SK-N-SH treated with all-trans-retinoic acid at 6 μM for 48 hours (cell line): ENCODE measurements at regions not wholly inside any gene's neighbourhood (a gene's known extent, or its start where the extent isn't known, plus 50 kb on each side); places are given as distances from the start of the nearest gene placed in this dataset.

Experiments
- ATAC-seq: fragments of 200-7000 bp; cut with Tn5 transposase; 3 replicates; pipeline ENCODE4 v1.9.1; 2020; ENCODE audit warnings: mild to moderate bottlenecking, moderate library complexity
- ARNTL ChIP-seq: fragments of 450-650 bp; formaldehyde crosslinking; IDR thresholded peaks from 2 replicates; pipeline ENCODE4 v1.5.0; 2020; ENCODE audit warnings: low read depth, mild to moderate bottlenecking, moderate library complexity, borderline replicate concordance
- BACH2 ChIP-seq: fragments of 250-450 bp; sonication (Bioruptor Pico); IDR thresholded peaks from 2 replicates; pipeline ENCODE4 v1.9.0; 2021; ENCODE audit warnings: mild to moderate bottlenecking, borderline replicate concordance
- CSDC2 ChIP-seq: fragments of 250-450 bp; sonication (Bioruptor Pico); IDR thresholded peaks from 2 replicates; pipeline ENCODE4 v1.5.0; 2020; ENCODE audit warnings: mild to moderate bottlenecking, moderate library complexity
- GLIS3 ChIP-seq: fragments of 250-450 bp; sonication (Bioruptor Pico); IDR thresholded peaks from 2 replicates; pipeline ENCODE4 v1.5.0; 2020; ENCODE audit warnings: mild to moderate bottlenecking, moderate library complexity
- ISL1 ChIP-seq: fragments of 250-450 bp; sonication (Bioruptor Pico); IDR thresholded peaks from 2 replicates; pipeline ENCODE4 v2.1.2; 2022; ENCODE audit warnings: mild to moderate bottlenecking, moderate library complexity
- OSR1 ChIP-seq: fragments of 250-450 bp; sonication (Bioruptor Pico); IDR thresholded peaks from 2 replicates; pipeline ENCODE4 v1.8.0; 2022; ENCODE audit warnings: moderate library complexity, mild to moderate bottlenecking, inconsistent platforms
- PPARA ChIP-seq: fragments of 250-450 bp; sonication (Bioruptor Pico); IDR thresholded peaks from 2 replicates; pipeline ENCODE4 v1.5.0; 2020; ENCODE audit warnings: mild to moderate bottlenecking, borderline replicate concordance
- RARB ChIP-seq: fragments of 250-450 bp; sonication (Bioruptor Pico); IDR thresholded peaks from 2 replicates; pipeline ENCODE4 v1.8.0; 2021; ENCODE audit warnings: mild to moderate bottlenecking, moderate library complexity
- SNAI2 ChIP-seq: fragments of 250-450 bp; sonication (Bioruptor Pico); IDR thresholded peaks from 2 replicates; pipeline ENCODE4 v1.5.0; 2020; ENCODE audit warnings: mild to moderate bottlenecking, moderate library complexity
- TCF4 ChIP-seq: fragments of 250-450 bp; sonication (Bioruptor Pico); IDR thresholded peaks from 2 replicates; pipeline ENCODE4 v1.8.0; 2021; ENCODE audit warnings: mild to moderate bottlenecking, moderate library complexity, borderline replicate concordance
- TOX ChIP-seq: fragments of 250-450 bp; sonication (Bioruptor Pico); IDR thresholded peaks from 2 replicates; pipeline ENCODE4 v1.8.0; 2021; ENCODE audit warnings: mild to moderate bottlenecking, moderate library complexity, borderline replicate concordance
- ZC3H10 ChIP-seq: fragments of 250-450 bp; sonication (Bioruptor Pico); IDR thresholded peaks from 2 replicates; pipeline ENCODE4 v1.5.1; 2021; ENCODE audit warnings: mild to moderate bottlenecking, moderate library complexity
- ZFP3 ChIP-seq: fragments of 250-450 bp; sonication (Bioruptor Pico); IDR thresholded peaks from 2 replicates; pipeline ENCODE4 v1.5.0; 2020; ENCODE audit warnings: mild to moderate bottlenecking, moderate library complexity
- ZFP30 ChIP-seq: fragments of 450-650 bp; formaldehyde crosslinking; IDR thresholded peaks from 2 replicates; pipeline ENCODE4 v1.5.0; 2022; ENCODE audit warnings: mild to moderate bottlenecking, moderate library complexity
- ZNF565 ChIP-seq: fragments of 450-650 bp; formaldehyde crosslinking; conservative IDR thresholded peaks from 2 replicates; pipeline ENCODE4 v1.5.0; 2020; ENCODE audit warnings: low read depth, mild to moderate bottlenecking, moderate library complexity
- TF ChIP-seq, protein P1 (sequence below): fragments of 250-450 bp; sonication (Bioruptor Pico); IDR thresholded peaks from 2 replicates; pipeline ENCODE4 v1.8.0; 2020; ENCODE audit warnings: mild to moderate bottlenecking, moderate library complexity, borderline replicate concordance
- TF ChIP-seq, protein P2 (sequence below): fragments of 250-450 bp; sonication (Bioruptor Pico); IDR thresholded peaks from 2 replicates; pipeline ENCODE4 v1.8.0; 2021; ENCODE audit warnings: low read depth, mild to moderate bottlenecking, moderate library complexity, borderline replicate concordance
- TF ChIP-seq, protein P3 (sequence below): fragments of 250-450 bp; sonication (Bioruptor Pico); IDR thresholded peaks from 2 replicates; pipeline ENCODE4 v1.5.0; 2020; ENCODE audit warnings: mild to moderate bottlenecking, moderate library complexity
- TF ChIP-seq, protein P4 (sequence below): fragments of 250-450 bp; sonication (Bioruptor Pico); IDR thresholded peaks from 2 replicates; pipeline ENCODE4 v1.5.1; 2020; ENCODE audit warnings: low read depth, mild to moderate bottlenecking, moderate library complexity
- TF ChIP-seq, protein P5 (sequence below): fragments of 250-450 bp; sonication (Bioruptor Pico); IDR thresholded peaks from 2 replicates; pipeline ENCODE4 v1.5.1; 2021; ENCODE audit warnings: mild to moderate bottlenecking, moderate library complexity

DNA sequence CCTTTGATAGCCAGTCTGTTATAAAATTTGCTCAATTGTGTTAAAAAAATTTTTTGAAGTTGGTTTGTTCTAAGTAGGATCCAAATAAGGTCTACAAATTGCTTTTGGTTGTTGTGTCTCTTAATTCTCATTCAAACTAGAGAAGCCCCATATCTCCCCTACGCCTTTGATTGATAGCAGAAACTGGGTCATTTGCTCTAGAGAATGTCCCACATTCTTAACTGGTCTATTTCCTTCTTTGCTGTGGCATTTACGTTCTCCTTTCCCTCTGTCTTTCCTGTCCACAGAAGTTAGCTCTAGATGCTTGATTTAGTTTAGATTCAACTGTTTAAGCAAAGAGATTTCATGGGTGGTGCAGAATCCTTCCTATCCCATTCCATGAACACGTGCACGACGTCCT, 174.6 kb upstream of the SVIL start (continued):
- TF ChIP-seq, protein P1, sequence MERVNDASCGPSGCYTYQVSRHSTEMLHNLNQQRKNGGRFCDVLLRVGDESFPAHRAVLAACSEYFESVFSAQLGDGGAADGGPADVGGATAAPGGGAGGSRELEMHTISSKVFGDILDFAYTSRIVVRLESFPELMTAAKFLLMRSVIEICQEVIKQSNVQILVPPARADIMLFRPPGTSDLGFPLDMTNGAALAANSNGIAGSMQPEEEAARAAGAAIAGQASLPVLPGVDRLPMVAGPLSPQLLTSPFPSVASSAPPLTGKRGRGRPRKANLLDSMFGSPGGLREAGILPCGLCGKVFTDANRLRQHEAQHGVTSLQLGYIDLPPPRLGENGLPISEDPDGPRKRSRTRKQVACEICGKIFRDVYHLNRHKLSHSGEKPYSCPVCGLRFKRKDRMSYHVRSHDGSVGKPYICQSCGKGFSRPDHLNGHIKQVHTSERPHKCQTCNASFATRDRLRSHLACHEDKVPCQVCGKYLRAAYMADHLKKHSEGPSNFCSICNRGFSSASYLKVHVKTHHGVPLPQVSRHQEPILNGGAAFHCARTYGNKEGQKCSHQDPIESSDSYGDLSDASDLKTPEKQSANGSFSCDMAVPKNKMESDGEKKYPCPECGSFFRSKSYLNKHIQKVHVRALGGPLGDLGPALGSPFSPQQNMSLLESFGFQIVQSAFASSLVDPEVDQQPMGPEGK (CRISPR knock-in tag) = no peak
- TF ChIP-seq ZFP3 (CRISPR knock-in tag) (no peak), ZC3H10 (CRISPR knock-in tag) (no peak), CSDC2 (CRISPR knock-in tag) (no peak), SNAI2 (CRISPR knock-in tag) (no peak)
- TF ChIP-seq, protein P2, sequence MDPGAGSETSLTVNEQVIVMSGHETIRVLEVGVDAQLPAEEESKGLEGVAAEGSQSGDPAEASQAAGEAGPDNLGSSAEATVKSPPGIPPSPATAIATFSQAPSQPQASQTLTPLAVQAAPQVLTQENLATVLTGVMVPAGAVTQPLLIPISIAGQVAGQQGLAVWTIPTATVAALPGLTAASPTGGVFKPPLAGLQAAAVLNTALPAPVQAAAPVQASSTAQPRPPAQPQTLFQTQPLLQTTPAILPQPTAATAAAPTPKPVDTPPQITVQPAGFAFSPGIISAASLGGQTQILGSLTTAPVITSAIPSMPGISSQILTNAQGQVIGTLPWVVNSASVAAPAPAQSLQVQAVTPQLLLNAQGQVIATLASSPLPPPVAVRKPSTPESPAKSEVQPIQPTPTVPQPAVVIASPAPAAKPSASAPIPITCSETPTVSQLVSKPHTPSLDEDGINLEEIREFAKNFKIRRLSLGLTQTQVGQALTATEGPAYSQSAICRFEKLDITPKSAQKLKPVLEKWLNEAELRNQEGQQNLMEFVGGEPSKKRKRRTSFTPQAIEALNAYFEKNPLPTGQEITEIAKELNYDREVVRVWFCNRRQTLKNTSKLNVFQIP (CRISPR knock-in tag) = no peak

DNA sequence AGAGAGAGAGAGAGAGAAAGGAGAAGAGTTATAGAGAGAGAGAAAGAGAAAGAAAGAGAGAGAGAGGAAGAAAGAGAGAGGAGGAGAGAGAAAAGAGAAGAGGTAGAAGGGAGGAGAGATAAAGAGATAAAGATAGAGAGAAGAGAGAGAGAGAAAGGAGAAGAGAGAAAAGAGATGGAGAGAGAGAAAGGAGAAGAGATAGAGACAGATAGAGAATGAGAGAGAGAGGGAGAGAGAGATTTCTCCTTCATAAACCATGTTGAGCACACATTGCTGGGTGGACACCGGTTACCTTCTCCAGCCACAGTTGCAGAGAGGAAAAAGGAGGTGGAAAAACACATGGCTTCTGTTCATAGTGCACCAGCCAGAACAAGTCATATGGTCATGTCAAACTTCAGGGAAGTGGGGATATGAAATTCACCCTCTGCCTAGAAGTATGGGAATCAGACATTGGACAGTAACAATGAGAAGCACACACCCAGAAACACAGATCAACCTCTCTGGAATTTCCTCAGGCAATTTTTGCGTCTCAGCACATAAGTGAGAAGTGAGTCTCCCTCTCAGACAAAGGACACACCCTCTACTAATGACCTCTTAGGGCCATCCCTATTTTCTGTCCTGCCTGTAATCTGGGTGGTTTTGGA, 172.5 kb upstream of the SVIL start:
- no peak for TF ChIP-seq RARB (CRISPR knock-in tag)
- TF ChIP-seq GLIS3 (CRISPR knock-in tag) = no peak
- TF ChIP-seq, all 23 proteins: peak for 0

DNA sequence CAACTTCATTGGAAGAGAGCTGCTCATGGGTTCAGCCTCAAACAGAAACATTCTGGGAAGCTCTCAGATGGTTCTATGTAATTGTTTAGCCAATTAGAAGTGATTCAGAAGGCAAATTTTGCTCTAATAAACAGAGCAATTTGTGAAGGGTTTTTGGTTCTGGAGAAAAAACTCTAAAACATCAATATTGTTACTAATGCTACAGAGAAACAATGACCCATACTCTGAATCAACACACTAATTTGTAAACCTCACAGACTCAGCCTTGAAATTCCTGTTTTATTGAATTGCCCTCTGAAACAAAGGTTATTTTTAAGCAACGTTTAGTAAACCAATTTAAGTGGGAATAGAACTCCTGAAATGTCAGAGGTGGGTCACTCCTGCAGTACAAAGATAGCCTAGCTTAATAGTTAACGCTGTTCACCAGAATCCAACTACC, 171.6 kb upstream of the SVIL start:
- no peak for TF ChIP-seq ARNTL (CRISPR knock-in tag)
- TF ChIP-seq PPARA (CRISPR knock-in tag) = no peak
- TF ChIP-seq ISL1 (CRISPR knock-in tag) = no peak
- no peak for TF ChIP-seq GLIS3 (CRISPR knock-in tag)
- no peak for TF ChIP-seq SNAI2 (CRISPR knock-in tag)
- no peak for TF ChIP-seq ZNF565
- TF ChIP-seq, protein P3, sequence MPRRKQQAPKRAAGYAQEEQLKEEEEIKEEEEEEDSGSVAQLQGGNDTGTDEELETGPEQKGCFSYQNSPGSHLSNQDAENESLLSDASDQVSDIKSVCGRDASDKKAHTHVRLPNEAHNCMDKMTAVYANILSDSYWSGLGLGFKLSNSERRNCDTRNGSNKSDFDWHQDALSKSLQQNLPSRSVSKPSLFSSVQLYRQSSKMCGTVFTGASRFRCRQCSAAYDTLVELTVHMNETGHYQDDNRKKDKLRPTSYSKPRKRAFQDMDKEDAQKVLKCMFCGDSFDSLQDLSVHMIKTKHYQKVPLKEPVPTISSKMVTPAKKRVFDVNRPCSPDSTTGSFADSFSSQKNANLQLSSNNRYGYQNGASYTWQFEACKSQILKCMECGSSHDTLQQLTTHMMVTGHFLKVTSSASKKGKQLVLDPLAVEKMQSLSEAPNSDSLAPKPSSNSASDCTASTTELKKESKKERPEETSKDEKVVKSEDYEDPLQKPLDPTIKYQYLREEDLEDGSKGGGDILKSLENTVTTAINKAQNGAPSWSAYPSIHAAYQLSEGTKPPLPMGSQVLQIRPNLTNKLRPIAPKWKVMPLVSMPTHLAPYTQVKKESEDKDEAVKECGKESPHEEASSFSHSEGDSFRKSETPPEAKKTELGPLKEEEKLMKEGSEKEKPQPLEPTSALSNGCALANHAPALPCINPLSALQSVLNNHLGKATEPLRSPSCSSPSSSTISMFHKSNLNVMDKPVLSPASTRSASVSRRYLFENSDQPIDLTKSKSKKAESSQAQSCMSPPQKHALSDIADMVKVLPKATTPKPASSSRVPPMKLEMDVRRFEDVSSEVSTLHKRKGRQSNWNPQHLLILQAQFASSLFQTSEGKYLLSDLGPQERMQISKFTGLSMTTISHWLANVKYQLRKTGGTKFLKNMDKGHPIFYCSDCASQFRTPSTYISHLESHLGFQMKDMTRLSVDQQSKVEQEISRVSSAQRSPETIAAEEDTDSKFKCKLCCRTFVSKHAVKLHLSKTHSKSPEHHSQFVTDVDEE (CRISPR knock-in tag) = no peak
- TF ChIP-seq, protein P4, sequence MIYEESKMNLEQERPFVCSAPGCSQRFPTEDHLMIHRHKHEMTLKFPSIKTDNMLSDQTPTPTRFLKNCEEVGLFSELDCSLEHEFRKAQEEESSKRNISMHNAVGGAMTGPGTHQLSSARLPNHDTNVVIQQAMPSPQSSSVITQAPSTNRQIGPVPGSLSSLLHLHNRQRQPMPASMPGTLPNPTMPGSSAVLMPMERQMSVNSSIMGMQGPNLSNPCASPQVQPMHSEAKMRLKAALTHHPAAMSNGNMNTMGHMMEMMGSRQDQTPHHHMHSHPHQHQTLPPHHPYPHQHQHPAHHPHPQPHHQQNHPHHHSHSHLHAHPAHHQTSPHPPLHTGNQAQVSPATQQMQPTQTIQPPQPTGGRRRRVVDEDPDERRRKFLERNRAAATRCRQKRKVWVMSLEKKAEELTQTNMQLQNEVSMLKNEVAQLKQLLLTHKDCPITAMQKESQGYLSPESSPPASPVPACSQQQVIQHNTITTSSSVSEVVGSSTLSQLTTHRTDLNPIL = no peak
- no peak for TF ChIP-seq ZC3H10 (CRISPR knock-in tag)
- TF ChIP-seq TCF4 (CRISPR knock-in tag) = no peak
- TF ChIP-seq OSR1 = no peak
- no peak for TF ChIP-seq ZFP30
- TF ChIP-seq, protein P5, sequence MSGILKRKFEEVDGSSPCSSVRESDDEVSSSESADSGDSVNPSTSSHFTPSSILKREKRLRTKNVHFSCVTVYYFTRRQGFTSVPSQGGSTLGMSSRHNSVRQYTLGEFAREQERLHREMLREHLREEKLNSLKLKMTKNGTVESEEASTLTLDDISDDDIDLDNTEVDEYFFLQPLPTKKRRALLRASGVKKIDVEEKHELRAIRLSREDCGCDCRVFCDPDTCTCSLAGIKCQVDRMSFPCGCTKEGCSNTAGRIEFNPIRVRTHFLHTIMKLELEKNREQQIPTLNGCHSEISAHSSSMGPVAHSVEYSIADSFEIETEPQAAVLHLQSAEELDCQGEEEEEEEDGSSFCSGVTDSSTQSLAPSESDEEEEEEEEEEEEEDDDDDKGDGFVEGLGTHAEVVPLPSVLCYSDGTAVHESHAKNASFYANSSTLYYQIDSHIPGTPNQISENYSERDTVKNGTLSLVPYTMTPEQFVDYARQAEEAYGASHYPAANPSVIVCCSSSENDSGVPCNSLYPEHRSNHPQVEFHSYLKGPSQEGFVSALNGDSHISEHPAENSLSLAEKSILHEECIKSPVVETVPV (CRISPR knock-in tag) = no peak
- TF ChIP-seq, protein P1 (CRISPR knock-in tag) = no peak
- no peak for TF ChIP-seq CSDC2 (CRISPR knock-in tag)
- TF ChIP-seq TOX (CRISPR knock-in tag) = no peak
- TF ChIP-seq, protein P2 (CRISPR knock-in tag) = no peak
- TF ChIP-seq BACH2 (CRISPR knock-in tag) = no peak
- no peak for TF ChIP-seq ZFP3 (CRISPR knock-in tag)
- no peak for TF ChIP-seq RARB (CRISPR knock-in tag)
- TF ChIP-seq, all 23 proteins: peak for 0
- ATAC-seq = no peak

More for the DNA sequence above, 172.5 kb upstream of the SVIL start:
- ATAC-seq = peak; percentile 29
